NCI-H345 treated with DMSO at 0.1 percent for 48 hours (cell line): ENCODE measurements at regions not wholly inside any gene's neighbourhood (a gene's known extent, or its start where the extent isn't known, plus 50 kb on each side); places are given as distances from the start of the nearest gene placed in this dataset.
"Not testable (repeated sequence)": the region's sequence is repeated elsewhere in the genome, so short reads cannot be mapped to it uniquely, and the experiment has no call there.

ENCODE experiments used
- DNase-seq: peaks from one replicate; lab custom pipeline; 2025; ENCODE audit not compliant: unreplicated experiment; lab: John Stamatoyannopoulos, UW

DNA sequence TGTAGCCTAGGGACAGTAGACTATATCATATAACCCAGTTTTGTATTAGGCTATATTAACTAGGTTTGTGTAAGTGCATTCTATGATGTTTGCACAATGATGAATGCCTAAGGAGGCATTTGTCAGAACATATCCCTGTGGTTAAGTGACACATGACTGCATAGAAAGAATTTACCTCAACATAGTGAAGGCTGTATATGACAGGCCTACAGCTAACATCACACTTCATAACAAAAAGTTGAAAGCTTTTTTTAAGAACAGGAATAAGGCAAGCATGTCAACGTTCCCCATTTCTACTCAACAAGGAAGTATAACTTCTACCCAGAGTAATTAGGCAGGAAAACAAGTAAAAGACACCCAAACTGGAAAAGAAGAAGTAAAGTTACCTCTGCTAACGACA, 165.9 kb upstream of the NDST4 start:
- DNase-seq = no peak

DNA sequence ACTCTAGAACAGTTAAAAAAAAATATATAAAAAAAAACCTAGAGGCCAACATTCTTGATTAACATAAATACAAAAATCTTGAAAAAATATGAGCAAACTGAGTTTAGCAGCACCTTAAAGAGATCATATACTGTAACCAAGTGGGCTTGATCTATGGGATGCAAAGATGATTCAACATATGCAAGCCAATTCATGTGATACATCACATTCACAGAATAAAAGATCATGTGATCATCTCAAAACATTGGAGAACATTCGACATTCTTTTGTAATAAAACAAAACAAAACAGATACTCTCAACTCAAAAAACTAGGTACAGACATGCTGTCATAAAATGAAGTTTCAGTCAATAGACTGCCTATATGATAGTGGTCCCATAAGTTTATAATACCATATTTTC, 165.4 kb upstream of the NDST4 start:
- no peak for DNase-seq

DNA sequence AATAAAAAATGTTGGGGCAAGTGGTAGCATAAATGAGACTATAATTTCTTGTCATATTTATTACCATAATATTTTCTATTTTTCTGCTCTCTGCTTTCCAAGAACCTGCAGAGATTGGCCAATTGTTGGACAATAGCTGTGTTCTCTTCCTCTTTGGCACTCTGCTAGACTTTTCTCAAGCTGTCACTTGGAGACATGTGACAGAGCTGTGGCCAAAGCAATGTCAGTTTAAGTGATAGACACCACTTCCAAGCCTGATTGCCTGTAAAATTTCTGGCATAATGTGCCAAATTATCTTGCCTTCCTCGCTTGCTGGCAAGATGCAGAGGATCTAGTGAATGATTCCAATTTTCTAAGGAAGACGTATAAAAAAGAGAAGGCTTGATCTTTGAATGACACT, 162.2 kb upstream of the NDST4 start:
- DNase-seq = no peak

DNA sequence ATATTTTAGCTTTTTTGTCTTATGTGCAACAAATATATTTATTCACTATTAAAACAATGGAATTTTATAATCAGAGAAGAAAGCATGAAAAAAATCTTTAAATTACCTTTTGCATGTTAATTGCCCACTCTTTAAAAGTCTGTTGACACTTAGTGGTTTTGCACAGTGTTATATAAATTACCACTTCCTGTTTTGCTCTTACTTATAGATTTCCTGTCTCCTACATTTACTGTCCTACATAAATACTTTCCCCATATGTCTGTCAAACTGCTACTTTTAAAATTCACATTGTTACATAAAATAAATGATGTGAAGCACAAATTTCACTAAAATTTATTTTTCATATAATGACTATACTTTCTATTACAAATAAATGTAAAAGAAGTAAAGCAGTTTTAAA, 161.1 kb upstream of the NDST4 start:
- DNase-seq = no peak

DNA sequence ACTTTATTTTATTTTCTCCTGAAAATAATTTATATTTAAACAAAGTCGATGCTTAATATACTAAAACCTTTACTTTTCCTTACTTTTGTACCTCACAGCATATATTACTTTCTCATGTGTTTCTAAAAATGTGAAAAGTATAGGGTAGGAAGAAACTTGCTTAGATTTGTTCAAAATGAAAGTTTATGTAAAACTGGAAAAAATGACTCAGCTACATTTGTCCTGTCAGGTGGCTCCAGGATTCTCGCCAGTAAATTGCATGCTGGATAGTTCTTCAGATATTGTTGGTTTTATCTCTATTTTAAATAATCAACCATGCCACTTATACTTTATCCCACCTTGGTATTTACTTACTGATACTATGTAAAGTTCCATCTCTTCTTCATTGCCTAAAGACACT, 159.2 kb upstream of the NDST4 start:
- DNase-seq = no peak

DNA sequence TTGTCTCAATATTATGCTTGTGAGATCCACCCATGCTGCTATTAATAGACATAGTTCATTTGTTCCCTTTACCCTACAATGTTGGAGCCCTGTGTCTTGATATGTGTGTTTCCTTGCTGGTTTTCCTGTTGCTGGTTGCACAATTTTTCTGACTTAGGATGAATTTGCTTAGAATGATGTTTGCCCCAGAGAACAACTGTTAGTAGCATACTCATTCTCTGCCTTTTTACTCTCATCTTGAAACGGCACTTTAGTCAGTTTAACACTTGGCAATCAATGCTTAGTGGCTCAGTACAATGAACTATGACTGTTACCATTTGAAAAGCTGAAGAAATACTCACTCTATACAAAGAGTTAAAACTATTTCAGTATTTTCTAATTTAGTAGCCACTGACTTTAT, 158.8 kb upstream of the NDST4 start:
- DNase-seq = no peak

DNA sequence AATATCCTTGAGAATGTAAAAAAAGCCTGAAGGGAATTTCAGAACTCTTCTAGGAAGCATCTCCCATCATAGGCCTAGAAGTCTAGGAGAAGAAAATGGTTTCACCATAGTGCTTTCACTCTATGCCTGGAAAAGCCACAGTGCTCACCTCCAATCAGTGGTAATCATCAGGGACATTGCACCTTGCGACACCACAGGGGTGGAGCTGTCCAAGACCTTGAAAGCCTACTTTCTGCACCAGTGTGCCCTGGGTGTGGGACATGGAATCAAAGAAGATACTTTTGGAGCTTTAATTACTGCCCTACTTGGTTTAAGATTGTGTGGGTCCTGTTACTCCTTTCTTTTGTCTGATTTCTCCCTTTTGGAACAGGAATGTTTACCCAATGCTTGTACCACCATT, 146.8 kb upstream of the NDST4 start:
- no peak for DNase-seq

DNA sequence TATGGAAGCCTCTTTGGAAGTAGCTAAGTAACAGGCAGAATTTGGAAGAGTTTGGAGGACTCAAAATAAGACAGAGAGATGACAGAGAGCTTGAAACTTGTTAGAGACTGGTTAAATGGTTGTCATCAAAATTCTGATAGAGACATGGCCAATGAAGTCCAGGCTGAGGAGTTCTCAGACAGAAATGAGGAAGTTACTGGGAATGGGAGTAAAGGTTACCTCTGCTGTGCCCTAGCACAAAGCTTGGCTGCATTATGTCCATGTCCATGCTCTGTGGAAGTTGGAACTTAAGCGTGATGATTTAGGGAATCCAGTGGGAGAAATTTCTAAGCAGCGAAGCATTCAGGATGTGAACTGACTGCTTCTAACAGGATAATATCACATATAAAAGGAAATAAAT, 146.2 kb upstream of the NDST4 start:
- DNase-seq = no peak

DNA sequence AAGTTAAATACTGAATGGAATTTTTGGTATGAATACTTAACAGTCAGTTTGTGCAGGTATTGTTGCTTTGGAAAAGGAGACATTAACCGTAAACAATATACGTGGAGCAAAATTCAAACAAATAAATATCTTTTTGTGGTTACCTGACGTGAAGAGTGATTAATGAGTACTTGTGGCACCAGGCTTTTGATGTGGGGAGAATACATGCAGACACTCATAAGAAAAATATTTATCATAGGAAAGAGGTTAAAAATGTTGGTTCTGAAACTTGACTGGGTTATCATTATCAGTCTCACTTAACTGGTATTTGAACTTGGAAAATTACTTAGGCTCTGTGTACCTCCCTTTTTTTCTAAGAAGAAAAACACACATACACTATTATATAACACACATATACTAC, 136.4 kb upstream of the NDST4 start:
- DNase-seq = no peak

DNA sequence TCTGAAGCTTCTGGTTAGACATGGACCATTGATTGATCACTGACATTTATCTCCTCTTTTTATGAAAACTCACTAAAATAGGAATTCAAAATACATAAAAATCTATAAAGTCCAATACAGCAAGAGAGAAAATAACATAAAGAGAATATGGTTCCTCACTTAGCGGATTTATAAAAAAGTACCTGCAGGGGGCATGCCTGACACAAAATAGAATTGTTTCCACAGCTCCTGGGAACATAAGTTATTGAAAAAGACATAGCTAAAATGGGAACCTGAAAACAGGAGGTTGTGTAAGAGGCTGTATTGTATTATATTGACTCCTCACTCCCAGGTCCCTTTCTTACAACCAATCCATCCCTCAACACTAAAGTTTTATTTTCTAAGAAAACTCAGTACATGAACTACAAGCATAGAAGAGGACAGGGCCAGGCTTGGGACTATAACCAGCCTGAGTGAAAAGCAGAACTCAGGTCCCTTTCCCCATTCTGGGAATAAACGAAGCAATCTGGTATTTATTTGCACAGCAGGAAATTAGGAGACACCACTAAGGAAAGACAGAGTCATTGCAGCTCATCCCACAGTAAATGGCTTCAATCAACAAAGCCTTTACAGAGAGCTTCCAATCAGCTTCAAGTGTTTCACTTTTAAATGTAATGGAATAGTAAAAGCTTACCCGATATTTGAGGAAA, 121.1 kb upstream of the NDST4 start:
- DNase-seq = no peak

DNA sequence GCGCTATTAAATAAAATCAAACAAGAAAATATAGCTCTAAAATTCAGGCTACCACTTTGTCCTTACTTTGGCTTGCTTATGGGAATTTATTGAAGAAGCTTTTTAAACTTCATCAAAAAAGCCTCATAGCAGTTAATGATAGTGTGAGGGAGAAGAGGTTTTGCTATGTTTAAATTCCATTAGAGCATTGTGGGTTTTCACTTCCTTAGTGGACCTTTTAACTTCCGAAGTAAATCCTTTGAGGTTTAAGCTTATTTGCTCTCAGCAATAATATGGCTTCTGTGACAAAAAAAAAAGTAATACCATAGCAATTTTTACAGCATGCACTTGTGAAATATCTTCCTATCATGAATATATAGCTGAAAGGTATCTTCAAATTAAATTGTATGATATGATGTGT, 120.2 kb upstream of the NDST4 start:
- DNase-seq = no peak

DNA sequence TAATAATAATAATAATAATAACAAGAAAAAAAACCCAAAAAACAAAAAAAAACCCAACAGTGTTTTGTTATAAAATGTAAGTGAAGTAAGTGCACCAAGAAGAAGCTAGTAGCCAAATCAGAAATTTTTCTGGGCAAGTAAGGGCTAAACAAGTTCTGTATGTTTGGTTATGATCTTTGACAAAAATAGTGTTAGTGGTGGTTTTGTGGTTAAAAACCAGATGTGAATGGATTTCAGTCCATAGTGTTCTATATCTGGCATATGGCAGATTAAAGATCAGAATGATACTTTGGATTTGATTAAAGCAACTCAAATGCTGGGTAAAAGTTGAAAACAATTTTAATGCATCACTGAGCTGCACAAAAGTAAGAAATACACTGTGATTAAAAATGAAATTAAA, 116.5 kb upstream of the NDST4 start:
- no peak for DNase-seq

DNA sequence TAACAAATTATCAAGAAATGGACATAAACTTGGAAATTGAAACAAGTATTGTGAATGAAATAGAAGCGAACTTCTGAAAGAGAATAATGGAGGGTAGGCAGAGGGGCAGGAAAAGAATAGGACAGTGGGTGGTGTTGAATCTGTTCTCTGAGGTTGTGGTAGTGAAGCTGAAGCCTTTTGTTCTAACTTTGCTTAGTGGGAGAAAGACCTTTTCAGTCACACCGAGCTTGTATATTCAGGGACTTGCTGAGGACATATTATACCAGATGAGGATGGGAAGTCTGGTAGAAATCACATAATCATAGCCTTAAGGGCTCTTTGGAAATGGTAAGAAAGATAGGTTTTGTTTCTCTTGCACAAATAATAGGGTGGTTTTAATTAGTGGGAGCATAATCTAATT, 115.4 kb upstream of the NDST4 start:
- no peak for DNase-seq

DNA sequence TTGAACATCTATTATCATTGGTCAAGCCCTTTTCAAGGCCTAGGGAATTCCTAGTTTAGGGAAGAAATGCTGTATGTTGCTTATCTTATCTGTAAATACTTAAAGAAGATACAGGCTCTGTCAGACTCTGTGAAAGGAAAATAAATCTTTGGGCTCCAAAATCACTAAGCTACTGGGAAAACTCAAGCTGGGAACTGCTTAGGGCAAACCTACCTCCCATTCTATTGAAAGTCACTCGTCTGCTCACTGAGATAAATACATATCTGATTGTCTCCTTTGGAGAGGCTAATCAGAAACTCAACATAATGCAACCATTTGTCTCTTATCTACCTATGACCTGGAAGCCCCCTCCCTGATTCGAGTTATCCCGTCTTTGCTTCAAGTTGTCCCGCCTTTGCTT, 108.6 kb upstream of the NDST4 start:
- DNase-seq = no peak

DNA sequence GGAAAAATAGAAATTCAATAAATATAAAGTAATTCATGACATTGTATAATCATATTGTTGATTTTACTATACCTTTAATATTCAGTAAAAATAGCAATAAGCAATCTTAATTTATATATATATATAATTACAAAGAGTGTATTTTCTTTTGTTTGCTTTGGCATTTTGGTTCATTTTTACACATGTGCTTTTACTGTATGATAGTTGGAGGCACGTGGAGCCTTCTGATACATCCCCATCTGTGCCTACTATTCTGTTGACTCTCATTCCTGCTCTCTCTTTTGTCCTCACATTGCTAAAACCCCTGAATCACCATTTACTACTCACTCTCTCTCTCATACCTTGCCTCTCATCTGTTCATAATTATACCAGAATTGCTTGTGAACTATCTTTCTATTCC, 106.4 kb upstream of the NDST4 start:
- DNase-seq = no peak

DNA sequence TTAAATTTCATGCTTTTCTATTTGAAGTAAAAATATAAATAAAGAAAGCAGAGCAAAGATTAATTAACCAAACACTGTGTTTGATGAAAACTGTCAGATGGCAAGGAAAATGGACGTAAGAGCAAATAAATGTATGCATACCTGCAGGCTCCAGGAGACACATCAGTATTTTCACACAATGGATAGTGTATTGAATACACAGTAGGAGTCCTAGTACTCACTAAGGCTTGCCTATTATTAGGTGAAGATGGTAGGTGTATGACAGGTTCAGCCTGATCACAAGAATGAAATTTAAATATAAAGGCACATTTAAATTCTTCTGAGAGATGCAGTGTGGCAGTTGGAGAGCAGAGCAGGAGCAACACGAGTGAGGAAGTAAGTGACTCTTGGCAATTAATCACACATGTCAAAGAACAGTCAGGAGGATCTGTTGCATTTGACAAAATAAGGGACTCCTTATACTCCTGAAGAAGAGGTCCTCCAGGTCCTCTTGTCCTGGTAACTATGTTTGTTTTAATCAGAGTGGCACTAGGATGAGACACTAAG, 106.0 kb upstream of the NDST4 start:
- DNase-seq = peak; percentile 19

DNA sequence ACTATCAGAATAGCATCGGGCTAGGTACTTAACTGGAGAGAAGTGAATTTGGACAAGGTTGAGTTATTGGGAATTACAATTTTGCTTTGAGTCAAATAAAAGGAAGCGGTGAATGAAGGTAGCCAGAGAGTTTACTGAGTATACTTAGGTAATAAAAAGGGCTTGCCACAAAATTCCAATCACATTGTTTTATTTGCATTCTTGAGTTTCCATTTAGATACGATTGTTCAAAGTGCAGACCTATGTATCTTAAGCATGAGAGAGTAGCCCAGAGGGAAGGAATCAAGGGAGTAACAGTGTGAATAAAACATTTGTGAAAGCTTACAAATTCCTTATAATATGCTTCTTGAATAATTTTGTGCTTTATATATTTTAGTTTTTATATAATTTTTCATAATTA, 102.5 kb upstream of the NDST4 start:
- no peak for DNase-seq

DNA sequence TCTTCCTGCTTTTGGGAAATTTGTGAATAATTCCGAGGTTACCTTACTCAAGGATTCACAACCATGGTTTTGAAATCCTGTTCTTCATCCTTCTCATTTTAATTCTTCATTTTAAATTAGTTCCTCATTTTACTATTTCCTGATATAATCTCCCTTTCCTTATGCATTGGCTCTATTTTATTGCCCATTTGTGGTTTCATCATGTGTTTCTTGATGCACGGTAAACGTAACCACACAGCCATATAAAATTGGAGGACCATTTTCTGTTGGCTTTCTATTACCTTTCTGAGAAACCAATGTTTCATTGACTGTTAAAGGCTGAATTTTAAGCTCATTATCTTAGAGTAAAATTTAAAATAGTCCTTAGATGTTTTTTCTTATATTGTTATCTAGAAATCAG, 100.3 kb upstream of the NDST4 start:
- DNase-seq = no peak

DNA sequence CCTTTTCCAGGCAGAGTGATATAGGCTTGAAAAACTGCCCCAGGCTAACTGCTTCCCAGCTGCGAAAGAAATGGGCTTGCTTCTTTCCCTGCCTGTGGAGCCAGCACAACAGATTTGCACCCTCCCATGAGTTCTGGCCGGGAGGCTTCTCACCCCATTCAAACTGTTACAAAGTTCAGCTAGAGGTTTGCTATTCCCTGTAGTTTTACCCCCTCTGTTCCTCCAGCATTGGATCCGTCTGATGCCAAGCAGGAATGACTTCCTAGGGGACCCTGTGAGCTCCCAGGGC, 87.6 kb upstream of the NDST4 start:
- no peak for DNase-seq

DNA sequence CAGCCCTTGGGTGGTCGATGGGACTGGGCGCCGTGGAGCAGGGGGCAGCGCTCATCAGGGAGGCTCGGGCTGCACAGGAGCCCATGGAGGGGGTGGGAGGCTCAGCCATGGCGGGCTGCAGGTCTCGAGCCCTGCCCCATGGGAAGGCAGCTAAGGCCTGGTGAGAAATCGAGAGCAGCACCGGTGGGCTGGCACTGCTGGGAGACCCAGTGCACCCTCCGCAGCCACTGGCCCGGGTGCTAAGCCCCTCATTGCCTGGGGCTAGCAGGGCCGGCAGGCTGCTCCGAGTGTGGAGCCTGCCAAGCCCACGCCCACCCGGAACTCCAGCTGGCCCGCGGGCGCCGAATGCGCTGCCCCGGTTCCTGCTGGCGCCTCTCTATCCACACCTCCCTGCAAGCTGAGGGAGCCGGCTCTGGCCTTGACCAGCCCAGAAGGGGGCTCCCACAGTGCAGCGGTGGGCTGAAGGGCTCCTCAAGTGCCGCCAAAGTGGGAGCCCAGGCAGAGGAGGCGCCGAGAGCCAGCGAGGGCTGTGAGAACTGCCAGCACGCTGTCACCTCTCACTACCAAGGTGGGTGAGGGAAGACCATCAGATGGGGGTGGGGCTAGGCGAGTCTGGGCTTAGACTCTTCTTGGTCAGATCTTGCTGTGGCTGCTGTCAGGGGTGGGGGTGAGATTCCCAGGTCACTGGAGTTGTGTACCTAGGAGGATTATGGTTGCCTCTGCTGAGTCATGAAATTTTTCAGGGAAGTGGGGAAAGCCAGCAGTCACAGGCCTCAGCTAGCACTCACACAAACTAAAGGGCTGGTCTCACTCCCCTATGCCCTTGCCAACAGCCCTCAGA, 87.0 kb upstream of the NDST4 start:
- not testable (repeated sequence) for DNase-seq

DNA sequence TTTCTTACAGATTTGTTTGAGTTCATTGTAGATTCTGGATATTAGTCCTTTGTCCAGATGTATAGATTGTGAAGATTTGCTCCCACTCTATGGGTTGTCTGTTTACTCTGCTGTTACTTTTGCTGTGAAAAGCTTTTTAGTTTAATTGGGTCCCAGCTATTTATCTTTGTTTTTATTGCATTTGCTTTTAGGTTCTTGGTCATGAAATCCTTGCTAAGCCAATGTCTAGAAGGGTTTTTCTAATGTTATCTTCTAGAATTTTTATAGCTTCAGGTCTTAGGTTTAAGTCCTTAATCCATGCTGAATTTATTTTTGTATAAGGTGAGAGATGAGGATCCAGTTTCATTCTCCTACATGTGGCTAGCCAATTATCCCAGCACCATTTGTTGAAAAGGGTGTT, 81.2 kb upstream of the NDST4 start:
- not testable (repeated sequence) for DNase-seq

DNA sequence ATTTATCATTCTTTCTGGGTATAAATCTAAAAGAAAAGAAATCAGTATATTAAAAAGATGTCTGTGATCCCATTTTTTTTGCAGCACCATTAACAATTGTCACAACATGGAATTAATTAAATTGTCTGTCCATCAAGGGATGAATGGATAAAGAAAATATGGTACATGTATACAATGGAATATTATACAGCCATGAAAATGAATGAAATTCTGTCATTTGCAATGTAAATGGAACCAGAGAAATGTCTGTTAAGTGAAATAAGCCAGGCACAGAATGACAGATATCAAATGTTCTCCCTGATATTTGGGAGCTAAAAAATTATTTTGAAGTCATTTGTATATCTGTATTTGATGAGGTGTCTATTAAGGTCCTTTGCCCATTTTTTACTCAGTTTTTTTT, 77.1 kb upstream of the NDST4 start:
- DNase-seq = no peak

DNA sequence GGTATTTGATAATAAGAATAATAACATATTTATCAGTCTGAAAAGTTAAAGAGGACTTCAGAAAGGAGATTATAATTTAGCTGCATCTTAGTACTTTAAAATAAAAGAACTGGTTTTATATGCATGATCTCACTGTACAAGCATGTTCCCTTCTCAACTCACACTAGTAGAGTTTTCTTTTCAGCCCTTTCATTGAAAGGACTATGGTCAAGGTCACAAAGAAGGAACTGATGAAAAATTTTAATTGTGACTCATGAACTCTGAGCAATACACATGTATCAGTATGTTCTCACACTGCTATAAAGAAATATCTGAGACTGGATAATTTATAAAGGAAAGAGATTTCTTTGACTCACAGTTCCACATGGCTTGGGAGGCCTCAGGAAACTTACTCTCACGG, 73.7 kb upstream of the NDST4 start:
- DNase-seq = no peak
